ENCODE measurements at regions not wholly inside any gene's neighbourhood (a gene's known extent, or its start where the extent isn't known, plus 50 kb on each side); places are given as distances from the start of the nearest gene placed in this dataset.

DNA sequence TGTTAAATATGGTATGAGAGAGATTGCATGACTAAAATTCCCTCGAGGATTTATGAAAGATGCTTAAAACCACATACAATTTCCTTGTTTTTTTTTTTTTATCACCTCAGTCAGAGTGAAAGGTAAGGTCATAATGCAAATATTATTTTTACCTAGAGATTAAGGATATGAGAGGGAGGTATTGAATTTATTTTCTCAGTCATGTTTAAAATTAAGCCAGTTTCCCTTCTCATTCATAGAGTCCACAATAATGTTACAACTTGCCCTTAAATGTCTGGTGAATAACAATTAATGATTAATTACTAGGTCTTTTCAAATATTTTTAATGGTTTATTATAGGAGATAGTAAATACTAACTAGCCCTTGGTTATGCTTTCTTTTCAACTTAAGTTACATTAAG is 144.9 kb upstream of the HAPLN1 start:
- TF ChIP-seq POLR2A (IDR thresholded peaks at IDR 0.05; ENCODE audit: low read depth, low read length) (no peak), POLR2AphosphoS5 (IDR thresholded peaks at IDR 0.05; ENCODE audit: low read depth, low read length) (no peak), TAF1 (IDR thresholded peaks at IDR 0.05; ENCODE audit: borderline replicate concordance, low read depth, low read length) (no peak)

Measured in GM12892 (cell line).